ENCODE measurements at regions not wholly inside any gene's neighbourhood (a gene's known extent, or its start where the extent isn't known, plus 50 kb on each side); places are given as distances from the start of the nearest gene placed in this dataset.

- Mint-ChIP-seq H3K9me3 (no peaks in the 10 kb centered on the region), H3K27me3 (ENCODE audit: low read depth) (peaks cover 3% of the 10 kb centered on the region), H3K4me1 (peaks cover 16% of the 10 kb centered on the region), H3K4me3 (no peak overlapping the region), H3K36me3 (ENCODE audit: low read depth) (no peaks in the 10 kb centered on the region), H3K27ac (peak overlapping the region; percentile 85 to 92 (median 90))
- TF ChIP-seq, protein P1, sequence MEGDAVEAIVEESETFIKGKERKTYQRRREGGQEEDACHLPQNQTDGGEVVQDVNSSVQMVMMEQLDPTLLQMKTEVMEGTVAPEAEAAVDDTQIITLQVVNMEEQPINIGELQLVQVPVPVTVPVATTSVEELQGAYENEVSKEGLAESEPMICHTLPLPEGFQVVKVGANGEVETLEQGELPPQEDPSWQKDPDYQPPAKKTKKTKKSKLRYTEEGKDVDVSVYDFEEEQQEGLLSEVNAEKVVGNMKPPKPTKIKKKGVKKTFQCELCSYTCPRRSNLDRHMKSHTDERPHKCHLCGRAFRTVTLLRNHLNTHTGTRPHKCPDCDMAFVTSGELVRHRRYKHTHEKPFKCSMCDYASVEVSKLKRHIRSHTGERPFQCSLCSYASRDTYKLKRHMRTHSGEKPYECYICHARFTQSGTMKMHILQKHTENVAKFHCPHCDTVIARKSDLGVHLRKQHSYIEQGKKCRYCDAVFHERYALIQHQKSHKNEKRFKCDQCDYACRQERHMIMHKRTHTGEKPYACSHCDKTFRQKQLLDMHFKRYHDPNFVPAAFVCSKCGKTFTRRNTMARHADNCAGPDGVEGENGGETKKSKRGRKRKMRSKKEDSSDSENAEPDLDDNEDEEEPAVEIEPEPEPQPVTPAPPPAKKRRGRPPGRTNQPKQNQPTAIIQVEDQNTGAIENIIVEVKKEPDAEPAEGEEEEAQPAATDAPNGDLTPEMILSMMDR (IDR thresholded peaks at IDR 0.05; ENCODE audit: unreplicated experiment in 3 of 3), result no peak
These were observed 467.8 kb downstream of the LMO4 start for GRCh38 chr1:87796471-87796901.

DNA sequence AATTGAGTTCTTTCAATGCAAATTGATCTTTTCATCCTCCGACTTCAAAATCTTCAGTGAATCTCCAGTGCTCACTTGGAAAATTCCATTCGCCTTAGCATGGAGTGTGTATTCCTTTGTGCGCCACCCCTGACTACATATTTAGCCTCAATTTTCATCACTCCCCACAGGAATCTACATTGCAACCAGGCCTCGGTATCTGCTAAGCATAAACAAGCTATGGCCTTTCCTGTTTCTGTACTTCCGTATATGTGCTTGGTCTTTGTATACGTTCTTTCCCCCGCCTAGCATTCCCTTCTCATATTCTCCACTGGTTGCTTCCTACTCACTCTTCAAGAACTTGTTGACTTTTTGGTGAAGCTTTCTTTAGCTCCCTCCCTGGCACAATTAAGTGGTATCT is 470.8 kb downstream of the LMO4 start:
- H3K9me3 Mint-ChIP-seq, result no peaks in the 10 kb centered on the region
- H3K4me3 Mint-ChIP-seq, result no peak overlapping the region
- H3K27me3 Mint-ChIP-seq (ENCODE audit: low read depth), result peaks cover 6% of the 10 kb centered on the region
- no peaks in the 10 kb centered on the region for H3K36me3 Mint-ChIP-seq (ENCODE audit: low read depth)
- TF ChIP-seq, protein P1 (IDR thresholded peaks at IDR 0.05; ENCODE audit: unreplicated experiment in 3 of 3), result no peak
- peaks cover 16% of the 10 kb centered on the region for H3K4me1 Mint-ChIP-seq
- no peak overlapping the region for H3K27ac Mint-ChIP-seq

DNA sequence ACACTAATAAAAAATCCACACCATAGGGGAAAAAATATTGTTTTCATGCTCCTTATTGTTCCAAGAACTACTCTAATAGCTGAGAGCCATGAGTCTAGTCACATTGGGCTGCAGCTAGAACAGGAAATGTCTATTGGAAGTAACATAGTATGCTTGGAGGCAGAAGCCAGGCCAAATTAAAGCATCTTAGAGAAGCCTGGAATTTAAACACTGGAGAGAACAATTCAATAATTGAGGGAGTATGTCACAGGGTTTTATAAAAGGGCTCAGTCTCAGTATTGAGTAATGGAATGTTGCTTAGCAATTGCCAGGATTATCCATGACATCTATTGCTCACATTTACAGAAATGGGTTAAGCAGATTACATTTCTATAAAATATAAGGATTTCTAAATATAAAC is 471.3 kb downstream of the LMO4 start:
- Mint-ChIP-seq H3K4me3 (no peak overlapping the region), H3K27ac (no peak overlapping the region), H3K4me1 (peaks cover 17% of the 10 kb centered on the region), H3K36me3 (ENCODE audit: low read depth) (no peaks in the 10 kb centered on the region), H3K9me3 (no peaks in the 10 kb centered on the region), H3K27me3 (ENCODE audit: low read depth) (peaks cover 6% of the 10 kb centered on the region)
- TF ChIP-seq, protein P1 (IDR thresholded peaks at IDR 0.05; ENCODE audit: unreplicated experiment in 3 of 3), result no peak

DNA sequence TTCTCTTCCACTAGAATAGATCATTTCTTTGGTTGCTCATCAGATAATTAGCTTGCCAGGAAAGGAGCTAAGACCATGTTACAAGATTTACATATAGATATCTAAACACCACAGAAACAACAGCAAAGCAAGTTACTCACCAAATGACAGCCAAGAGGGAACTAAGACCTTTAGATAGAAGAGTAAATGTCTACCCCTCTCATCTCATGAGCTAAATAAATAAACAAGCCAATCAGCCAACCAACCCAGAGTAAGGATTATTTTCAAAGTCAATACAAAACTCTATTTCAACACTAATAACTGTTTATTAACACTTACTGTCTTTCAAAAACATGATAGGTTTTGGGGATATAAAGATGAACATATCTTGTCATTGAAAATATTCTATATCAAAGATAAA is 474.7 kb downstream of the LMO4 start:
- Mint-ChIP-seq H3K4me1 (peaks cover 20% of the 10 kb centered on the region), H3K27ac (no peak overlapping the region)

DNA sequence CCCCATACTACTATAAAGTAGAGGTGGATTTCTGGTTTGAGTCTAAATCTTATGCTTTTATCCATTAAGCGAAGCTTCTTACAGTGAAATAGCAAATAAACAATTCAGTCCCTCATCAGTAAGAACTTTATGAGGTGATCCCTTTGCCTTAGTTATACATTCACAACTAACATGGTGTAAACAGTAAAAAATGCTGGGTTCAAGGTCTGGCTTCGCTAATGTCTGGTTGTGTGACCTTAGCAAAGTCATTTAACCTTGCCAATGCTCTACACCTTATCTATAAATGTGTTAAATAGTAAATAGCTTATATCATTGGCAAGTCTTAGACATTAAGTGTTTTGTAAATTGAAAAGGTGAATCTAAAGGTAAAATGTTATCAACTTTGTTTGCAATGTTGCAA is 475.4 kb downstream of the LMO4 start:
- H3K27ac Mint-ChIP-seq, result no peak overlapping the region
- peaks cover 20% of the 10 kb centered on the region for H3K4me1 Mint-ChIP-seq
- H3K9me3 Mint-ChIP-seq, result no peaks in the 10 kb centered on the region
- H3K4me3 Mint-ChIP-seq, result no peak overlapping the region
- H3K36me3 Mint-ChIP-seq (ENCODE audit: low read depth), result no peaks in the 10 kb centered on the region
- TF ChIP-seq, protein P1 (IDR thresholded peaks at IDR 0.05; ENCODE audit: unreplicated experiment in 3 of 3), result no peak
- H3K27me3 Mint-ChIP-seq (ENCODE audit: low read depth), result peaks cover 6% of the 10 kb centered on the region

More for the DNA sequence above, 474.7 kb downstream of the LMO4 start:
- no peak overlapping the region for H3K4me3 Mint-ChIP-seq
- TF ChIP-seq, protein P1 (IDR thresholded peaks at IDR 0.05; ENCODE audit: unreplicated experiment in 3 of 3), result no peak
- H3K9me3 Mint-ChIP-seq, result no peaks in the 10 kb centered on the region
- no peaks in the 10 kb centered on the region for H3K36me3 Mint-ChIP-seq (ENCODE audit: low read depth)
- peaks cover 6% of the 10 kb centered on the region for H3K27me3 Mint-ChIP-seq (ENCODE audit: low read depth)

DNA sequence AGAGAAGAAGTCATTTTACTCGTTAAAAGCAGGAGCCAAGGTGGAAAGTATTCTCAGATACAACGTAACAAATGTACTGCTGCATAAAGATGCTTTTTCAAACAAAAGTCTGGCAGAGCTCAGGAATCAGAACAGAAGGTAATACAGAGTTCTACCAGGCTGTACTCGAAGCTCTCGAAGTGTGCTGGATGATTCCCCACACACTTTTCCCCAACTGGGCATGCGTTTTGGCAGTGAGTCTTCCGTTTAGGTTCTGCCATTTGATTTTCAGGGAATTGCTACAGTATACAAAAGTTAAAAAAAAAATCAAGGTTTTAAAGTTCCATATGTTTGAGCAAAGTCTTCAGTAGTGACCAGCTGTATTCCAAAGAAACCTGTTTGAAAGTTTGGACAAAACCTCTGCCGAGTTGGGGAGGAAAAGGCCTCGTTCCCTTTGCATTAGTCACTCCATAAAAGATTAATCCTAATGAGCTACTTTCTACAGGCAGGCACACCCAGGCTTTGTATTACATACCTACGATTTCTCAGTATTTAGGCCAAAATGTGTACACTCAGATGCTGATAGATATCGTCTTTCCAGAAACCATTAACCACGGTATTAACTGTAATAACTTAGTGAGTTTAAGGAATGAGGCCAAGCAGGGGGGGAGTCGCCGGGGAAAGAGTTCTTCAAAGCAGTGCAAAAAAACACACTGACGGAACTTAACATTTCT is 477.1 kb downstream of the LMO4 start:
- peak overlapping the region; percentile 23 to 52 (median 46) for H3K4me3 Mint-ChIP-seq
- H3K36me3 Mint-ChIP-seq (ENCODE audit: low read depth), result no peaks in the 10 kb centered on the region
- H3K4me1 Mint-ChIP-seq, result peaks cover 20% of the 10 kb centered on the region
- no peaks in the 10 kb centered on the region for H3K9me3 Mint-ChIP-seq
- TF ChIP-seq, protein P1 (IDR thresholded peaks at IDR 0.05; ENCODE audit: unreplicated experiment in 3 of 3), result no peak
- H3K27me3 Mint-ChIP-seq (ENCODE audit: low read depth), result peaks cover 6% of the 10 kb centered on the region
- H3K27ac Mint-ChIP-seq, result peak overlapping the region; percentile 90 to 98 (median 93)

Measured in nephron (organoid).